Stimulated activated CD8-positive, alpha-beta memory T cell treated with anti-CD3 and anti-CD28 coated beads, Interleukin-15, amount 100 ng/mL, for 4 hours (primary cell): ENCODE measurements at regions not wholly inside any gene's neighbourhood (a gene's known extent, or its start where the extent isn't known, plus 50 kb on each side); places are given as distances from the start of the nearest gene placed in this dataset.
"Not testable (repeated sequence)": the region's sequence is repeated elsewhere in the genome, so short reads cannot be mapped to it uniquely, and the experiment has no call there.

Source experiments
- DNase-seq, 2 donors: peaks; one replicate each; pipeline ENCODE4 v3.0.0-alpha.2; 2020; ENCODE audit warnings: low read depth in 2 of 2

DNA sequence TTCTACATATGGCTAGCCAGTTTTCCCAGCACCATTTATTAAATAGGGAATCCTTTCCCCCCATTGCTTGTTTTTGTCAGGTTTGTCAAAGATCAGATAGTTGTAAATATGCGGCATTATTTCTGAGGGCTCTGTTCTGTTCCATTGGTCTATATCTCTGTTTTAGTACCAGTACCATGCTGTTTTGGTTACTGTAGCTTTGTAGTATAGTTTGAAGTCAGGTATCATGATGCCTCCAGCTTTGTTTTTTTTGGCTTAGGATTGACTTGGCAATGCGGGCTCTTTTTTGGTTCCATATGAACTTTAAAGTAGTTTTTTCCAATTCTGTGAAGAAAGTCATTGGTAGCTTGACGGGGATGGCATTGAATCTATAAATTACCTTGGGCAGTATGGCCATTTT, 60.0 kb upstream of the GPC3 start:
- not testable (repeated sequence) for DNase-seq

- not testable (repeated sequence) for DNase-seq
Measured at GRCh38 chrX:134067107-134067506, 81.7 kb upstream of the GPC3 start.

DNA sequence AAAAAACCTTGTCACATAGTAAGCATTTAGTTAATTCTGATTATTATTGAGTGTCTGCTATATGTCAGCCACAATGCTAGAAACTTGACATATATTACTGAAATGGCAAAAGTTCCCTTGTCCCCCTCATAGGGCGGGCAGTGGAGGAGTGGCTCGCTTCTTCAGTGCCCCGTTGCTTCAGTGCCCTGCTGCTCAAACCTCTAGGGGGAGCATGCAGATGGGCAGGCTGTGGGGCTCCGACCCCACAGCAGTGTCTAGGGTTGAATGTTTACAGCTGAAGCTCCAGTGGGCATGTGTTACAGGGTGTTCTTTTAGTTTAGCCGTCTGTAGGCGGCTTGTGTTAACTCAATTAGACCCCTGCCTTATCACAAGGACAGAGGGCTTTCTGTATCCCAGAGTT, 86.5 kb upstream of the GPC3 start:
- not testable (repeated sequence) for DNase-seq

DNA sequence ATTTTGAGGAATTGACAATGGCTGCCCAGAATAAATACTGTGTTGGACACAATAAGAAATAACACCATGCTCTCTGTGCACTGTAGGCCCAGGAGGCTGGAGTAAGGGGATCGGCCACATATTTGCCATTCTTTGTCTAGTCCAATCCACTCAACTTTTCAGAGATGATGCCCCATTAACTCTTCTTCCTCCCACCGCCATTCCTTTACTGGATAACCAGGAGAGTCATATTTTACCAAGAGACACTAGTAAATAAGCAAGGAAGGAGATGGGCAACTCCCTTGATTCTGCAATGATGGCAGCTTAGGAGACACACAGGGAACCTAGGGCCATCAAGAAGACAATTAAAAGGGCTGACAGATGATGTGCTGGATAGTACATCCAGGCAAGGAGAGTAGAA, 87.9 kb upstream of the GPC3 start:
- no peak for DNase-seq

GRCh38 chrX:134074151-134074550, 88.8 kb upstream of the GPC3 start:
- no peak for DNase-seq

DNA sequence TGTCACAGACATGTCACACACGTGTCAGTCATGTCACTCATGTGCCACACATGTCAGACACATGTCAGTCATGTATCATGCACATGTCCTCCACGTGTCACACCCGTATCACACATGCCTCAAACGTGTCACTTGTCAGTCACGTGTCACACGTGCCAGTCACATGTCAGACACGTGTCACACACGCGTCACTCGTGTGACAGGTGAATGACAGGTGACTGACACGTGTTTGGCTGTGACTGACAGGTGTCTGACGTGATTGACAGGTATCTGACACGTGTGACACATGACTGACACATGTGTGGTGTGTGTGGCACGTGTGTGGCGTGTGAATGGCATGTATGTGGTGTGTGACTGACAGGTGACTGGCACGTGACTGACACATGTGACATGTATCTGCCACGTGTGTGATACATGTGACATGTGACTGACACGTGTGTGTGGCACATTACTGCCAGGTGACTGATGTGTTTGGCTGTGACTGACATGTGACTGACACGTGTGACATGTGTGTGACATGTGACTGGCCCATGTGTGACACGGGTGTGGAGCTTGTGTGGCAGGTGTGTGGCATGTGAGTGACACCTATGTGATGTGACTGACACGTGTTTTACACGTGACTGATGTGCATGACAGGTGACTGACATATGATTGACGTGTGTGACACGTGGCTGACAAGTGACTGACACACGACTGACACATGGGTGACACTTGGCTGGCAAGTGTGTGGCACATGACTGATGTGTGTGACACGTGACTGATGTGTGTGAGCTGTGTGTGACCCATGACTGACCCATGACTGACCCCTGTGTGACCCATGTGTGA, 90.7 kb upstream of the GPC3 start:
- no peak for DNase-seq

DNA sequence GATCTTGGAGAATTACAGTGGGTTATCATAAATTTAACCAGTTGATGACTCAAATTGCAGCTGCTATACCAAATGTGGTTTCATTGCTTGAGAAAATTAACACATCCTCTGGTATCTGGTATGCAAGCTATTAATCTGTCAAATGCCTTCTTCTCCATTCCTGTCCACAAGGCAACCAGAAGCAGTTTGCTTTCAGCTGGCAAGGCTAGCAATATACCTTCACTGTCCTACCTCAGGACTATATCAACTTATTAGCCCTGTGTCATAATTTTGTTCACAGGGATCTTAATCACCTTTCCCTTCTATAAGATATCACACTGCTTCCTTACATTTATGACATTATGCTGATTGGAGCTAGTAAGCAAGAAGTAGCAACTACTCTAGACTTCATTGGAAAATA, 110.0 kb upstream of the GPC3 start:
- DNase-seq = no peak

- no peak for DNase-seq
Measured at GRCh38 chrX:134101636-134102035, 116.2 kb upstream of the GPC3 start.

DNA sequence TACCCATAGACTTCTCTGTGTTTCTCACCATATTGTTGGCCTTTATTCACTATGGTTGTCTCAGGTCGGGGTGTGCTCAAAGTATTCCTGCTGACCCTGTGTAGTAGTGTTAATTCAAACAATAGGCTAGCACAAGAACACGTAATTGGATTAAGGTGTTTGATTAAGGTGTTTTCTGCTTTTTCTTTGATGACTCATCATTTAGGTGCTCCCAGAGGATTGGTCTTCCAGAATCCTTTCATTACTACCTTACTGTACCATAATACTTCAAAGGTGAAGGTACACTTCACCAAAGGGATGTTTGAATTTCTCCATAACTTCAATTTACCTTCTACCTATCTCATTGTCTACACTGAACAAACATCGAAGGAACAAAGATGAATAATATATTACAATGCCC, 121.7 kb upstream of the CCDC160 start:
- no peak for DNase-seq

DNA sequence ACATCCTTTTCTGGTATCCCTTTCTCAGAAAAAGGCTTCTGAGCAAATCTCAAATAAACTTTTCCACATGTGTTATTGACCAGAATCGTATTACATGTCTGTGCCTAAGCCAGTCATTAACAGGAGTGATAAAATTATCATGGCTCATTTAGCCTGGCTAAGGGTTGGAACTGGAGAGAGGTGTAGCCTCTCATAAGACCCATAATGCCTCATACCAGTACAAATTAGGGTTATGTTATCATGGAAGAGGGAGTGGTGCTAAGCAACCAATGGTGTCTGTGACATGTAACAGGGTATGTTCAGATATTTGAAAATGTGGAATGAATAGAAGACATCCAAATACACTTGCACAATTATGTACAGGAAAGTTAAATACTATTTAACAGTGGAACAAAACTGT, 99.6 kb upstream of the CCDC160 start:
- DNase-seq = no peak

DNA sequence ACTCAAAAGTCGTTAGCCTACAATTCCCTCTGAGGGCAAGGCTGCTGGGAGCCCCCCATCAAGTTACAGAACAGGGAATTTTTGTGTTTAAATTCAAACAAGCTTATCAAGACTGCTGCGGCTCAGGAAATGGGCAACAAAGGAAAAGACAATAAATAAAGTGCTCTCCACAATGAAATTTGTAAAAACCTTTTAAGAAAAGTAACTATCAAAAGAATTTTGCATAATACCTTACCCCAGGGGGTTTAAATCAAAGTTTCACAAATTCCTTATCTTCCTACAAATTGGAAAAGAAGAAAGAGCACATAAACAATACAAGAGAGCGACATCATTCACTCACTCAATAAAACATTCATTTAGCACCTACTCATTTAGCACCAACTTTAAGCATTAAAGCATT, 97.9 kb upstream of the CCDC160 start:
- DNase-seq = no peak

GRCh38 chrX:134144231-134144630, 92.8 kb upstream of the CCDC160 start:
- DNase-seq = no peak

DNA sequence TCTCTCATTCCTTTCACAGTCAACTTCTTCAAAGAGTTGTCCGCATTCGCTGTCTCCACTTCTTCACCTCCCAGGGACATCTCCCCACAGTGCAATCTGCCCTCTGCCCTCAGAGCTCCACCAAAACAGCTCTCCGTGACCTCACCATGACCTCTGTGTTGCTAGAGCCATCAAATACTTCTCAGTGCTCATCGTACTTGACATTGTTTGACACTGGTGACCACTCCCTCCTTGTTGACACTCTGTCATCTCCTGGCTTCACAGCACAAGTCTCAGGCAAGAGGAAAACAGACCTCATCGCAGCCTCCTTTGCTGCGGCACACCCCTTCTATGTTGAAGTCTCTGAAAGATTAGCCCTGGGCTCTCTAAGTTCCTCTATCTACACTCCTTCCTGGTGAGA, 90.5 kb upstream of the CCDC160 start:
- DNase-seq = no peak

DNA sequence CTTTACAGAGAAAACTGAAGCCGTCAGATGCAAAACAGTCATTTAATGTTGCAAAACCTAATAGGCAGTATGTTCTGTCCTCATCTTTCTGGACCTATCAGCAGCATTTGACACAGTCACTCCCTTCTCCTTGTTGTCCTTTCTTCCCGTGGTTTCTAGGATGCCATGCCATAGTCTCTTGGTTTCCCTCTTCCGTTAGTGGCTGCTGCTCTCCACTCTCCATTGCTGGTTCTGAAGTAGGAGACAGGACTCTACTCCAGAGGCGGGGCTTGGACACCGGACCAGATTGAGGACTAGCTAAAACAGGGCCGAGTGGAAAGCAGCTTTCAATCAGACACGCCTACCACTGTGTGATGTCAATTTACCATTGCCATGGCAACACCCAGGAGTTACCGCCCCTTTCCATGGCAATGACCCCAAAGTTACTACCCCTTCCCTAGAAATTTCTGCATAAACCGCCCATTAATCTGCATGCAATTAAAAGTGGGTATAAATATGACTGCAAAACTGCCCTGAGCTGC, 88.8 kb upstream of the CCDC160 start:
- no peak for DNase-seq

DNA sequence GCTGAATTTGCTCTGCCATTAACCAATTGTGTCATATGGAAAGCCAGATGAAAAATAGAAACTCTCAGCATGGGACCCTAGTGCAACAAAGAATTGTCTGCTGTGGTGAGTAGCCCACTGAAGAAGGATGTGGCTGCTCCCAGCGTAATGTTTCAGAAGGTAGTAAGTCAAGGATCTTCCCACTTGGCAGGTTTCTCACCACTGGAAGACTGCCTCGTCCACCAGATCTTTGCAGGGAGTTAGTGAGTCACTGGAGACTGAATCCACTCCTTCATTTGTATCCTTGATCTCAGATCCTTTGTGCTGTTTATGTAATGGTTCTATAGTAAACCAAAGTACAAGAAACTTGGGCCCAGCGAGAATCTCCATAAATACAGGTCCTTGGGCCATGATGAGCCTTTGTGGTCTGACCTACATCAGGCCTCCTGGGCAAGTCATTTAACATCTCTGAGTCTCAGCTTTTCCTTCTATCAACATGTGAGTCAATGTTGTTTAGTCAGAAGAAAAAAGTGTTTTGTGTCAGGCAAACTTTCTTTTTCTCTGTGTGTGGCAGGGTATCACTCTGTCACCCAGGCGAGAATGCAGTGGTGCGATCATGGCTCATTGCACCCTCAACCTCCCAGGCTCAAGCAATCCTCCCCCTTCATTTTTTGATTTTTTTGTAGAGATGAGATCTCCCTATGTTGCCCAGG, 78.0 kb upstream of the CCDC160 start:
- no peak for DNase-seq

- no peak for DNase-seq
Measured at GRCh38 chrX:134161162-134161561, 75.8 kb upstream of the CCDC160 start.

DNA sequence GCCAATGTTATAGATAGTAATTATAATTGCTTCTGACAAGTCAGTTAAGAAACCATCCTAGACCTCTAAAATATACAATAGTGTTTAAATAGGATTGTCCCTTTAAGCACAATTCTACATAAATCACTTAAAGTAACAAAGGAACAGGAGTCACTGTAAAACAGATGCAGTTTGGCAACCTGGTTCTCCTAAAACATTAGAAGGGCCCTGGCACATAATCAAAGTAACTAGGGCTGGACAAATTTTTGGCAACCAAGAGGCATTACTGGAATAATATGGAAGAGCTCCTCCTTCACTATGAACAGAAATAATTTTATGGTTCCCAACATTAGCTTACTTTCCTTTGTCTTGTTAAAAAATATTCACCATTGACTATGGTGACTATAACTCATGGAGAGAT, 75.0 kb upstream of the CCDC160 start:
- DNase-seq = no peak

DNA sequence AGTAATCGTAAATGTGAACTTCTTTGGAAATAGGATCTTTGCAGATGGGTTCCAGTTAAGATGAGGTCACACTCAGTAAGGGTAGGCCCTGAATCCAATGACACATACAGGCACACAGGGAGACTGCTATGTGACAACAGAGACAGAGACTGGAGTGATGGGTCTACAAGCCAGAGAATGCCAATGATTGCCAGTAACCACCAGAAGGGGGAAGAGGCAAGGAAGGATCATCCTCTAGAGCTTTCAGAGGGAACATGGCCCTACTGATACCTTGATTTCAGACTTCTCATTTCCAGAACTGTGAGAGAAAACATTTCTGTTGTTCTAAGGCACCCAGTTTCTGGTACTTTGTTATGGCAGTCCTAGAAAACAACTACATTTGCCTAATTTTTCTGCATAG, 73.1 kb upstream of the CCDC160 start:
- DNase-seq = no peak

DNA sequence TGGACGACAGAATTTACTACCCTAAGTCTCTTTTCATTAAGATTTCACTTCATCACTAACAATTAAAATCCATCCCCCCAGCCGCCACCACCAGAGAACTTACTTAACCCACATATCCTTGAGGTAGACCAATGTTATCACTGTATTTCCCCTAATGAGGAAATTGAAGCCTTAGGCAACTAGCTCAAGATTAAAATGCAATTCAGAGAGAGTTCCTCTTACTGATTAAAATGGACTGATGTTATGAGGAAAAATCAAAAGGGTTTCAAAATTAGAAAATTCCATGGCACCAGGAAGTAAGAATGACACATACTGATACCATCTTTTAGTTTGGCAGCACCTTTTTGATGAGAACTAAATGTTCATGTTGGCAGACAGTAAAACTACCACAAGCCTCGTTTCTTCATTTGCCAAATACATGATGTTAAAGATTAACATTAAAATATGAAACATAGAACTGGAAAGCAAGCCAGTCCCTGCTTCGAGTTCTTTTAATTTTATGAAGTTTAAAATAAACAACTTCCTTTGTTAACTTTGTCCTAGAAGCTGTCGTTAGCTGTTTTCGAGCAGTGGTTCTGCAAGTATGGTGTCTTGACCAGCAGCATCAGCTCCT, 69.3 kb upstream of the CCDC160 start:
- no peak for DNase-seq

GRCh38 chrX:134171661-134172587, 65.1 kb upstream of the CCDC160 start:
- DNase-seq = no peak

DNA sequence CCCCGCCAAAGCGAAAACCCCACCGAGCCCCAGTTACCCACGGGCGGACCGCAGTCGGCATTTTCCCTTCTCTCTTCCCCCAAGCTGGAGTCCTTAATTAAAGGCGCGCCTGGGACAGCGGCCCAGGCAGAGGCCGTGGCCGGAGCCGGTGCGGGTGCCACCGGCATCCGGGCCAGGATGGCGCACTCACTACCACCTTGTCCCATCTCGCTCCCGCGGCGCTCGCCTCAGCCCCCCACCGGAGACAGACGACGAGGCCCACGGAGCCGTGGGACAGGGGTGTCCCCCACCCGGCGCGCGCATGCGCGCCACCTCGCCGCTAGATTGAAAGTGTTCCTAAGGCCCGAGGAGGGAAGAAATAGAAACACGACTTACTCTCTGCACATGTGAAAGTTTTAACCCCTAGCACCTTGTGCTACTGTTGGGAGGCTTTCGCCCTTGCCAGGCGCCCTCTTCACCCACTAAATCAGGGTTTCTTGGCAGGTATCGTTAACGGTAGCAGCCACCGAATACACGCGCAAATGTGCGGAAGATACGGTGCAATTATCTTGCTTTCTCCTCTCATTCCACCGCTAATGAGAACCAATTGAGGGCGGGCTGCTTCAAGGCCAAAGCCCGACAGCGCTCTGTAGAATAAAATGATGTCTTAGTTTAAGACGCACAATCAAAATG, 64.3 kb upstream of the CCDC160 start:
- peak; percentile 17 to 26 for DNase-seq
